ENCODE measurements at regions not wholly inside any gene's neighbourhood (a gene's known extent, or its start where the extent isn't known, plus 50 kb on each side); places are given as distances from the start of the nearest gene placed in this dataset.

DNA sequence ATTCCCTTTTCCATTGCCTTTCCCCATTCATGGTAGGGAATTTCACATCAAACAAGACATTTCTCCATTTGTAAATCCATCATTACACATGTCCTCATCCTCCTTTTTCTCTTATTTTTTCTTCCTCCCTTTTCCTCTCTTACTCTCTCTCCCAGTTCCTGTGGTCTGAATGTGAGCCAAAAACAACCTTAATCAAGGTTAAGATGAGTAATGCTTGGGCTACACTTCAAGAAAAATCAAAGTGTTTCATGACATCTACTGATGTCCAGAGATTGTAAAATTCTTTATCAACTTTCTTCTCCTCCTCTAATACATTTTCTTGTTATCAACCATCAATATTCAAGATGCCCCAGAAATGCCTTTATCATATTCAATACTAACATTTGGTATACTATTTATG lies 172.5 kb upstream of the PRNP start:
- DNase-seq (ENCODE audit: low read depth in 3 of 3), result no peak

DNA sequence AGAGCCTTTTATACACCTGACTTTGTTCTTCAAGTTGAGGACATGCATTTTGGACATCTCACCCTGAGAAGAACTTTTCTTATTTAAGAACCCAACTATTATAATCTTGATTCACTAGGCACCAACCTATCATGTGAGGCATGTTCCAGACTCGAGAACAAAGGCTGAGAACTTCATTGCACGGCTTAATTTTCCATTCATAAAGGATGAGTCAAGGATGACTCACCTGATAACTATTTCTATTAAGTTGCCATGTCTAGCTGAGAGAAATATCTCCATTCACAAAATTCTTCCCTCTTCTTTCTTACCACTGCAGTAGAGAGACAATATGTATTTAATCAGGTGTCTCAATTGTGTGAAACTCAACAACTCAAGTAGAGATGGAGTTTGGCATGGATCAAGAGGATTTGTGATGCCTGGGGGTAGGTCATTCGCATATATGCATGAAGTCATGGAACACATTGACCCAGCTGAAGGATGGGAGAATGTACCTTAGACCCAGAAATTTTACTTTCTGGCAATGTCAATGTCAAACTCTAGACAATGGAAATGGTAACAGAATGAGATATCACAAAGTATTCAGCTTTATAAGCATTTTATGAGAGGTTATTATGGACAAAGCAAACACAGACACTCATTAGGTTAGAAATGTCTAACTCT lies 173.2 kb upstream of the PRNP start:
- no peak for DNase-seq (ENCODE audit: low read depth in 3 of 3)

DNA sequence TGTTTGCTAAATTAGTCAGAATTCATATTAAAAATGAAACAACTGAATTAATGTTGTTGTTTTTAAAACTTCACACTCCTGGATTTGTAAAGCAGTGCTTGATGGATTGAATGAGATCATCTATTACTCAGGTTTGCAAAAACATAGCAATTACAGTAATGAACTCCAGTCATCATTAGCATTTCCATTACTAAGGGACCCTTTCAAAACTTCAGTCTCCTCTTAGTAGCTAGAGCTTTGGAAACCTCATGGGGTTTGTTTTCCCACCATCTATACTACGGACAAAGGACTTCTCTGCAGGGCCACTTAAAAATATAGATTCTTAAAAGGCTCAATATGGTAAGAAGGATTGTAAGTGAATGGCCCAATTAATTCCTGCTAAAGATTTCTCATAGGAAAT lies 174.5 kb upstream of the PRNP start:
- no peak for DNase-seq (ENCODE audit: low read depth in 3 of 3)

DNA sequence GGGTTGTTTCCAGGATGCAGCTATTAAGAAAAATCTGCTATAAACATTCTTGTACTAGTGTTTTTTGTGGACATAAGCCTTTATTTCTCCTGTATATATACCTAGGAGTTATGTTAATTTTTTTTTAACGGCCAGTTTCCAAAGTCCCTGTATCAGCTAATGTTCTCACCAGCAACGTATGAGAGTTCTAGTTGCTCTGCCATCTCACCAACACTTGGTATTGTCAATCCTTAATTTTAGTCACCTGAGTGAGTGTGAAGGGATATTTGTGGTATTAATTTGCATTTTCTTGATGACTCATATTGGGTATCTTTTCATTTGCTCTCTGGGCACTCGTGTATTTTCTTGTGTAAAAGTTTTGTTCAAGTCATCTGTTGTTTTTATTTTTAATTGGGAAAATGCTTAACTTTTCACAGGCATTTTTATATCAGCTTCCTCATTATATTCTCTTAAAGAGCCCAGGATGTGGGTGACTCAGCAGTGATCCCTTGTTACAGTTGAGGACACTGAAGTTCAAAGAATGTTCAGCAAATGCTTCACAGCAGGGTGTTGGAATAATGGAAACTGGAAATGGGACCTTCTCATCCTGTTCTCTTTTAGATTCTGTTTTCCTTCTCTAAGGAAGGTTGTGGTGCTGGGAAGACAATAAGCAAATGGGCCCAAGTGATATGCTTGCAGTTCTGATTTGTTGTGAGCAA lies 176.3 kb upstream of the PRNP start:
- no peak for DNase-seq (ENCODE audit: low read depth in 3 of 3)

DNA sequence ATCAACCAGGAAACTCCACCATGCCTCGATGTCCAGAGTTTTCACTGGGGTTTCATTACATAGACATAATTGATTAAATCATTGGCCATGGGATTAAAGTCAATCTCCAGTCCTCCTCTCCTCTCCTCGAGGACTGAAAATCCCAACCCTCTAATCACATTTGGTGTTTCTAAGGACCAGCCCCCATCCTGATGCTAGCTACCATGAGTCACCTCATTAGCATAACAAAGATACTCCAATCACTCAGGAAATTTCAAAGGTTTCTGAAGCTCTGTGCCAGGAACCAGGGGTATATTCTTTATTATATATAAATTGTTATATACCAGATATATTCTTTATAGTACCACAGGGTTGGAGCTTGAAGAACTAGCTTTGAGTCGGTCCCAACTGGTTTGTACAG lies 177.5 kb upstream of the PRNP start:
- DNase-seq (ENCODE audit: low read depth in 3 of 3), result no peak

DNA sequence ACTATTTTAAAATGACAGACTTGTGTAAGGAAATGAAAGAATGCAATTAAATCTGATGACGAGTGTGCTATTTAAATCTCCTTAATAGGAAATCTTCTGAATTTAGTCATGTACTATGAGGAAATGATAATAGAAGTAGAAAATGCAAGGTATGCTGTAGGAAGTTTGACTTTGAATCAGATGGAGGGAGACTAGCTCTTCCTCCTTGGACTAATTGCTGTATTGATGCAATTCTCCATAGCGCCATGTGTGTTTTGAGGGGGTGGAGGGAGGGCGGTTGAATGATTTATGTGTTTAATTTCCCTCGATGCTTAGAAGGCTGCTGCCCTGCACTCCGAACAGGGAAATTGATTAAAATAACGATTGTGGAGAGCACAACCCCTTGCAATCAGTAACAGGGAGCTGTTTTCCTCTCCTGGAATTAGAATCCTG lies 179.0 kb upstream of the PRNP start:
- no peak for DNase-seq (ENCODE audit: low read depth in 3 of 3)

DNA sequence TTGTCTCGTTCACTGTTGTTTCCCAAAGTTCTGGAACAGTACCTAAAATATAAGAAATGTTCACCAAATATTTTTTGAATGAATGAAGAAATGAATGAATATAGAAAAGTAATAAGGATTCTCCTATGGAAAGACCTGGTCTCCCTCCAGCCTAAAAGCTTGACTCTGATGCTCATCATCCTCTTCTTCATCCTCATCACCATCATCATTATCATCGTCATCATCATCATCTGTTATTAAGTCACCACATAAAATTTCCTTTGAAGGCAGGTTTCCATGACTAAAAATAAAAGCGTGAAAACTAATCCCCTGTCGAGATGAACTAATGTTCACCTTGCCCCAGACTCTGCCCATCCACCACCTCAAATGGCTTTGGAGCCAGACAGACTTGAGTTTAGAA lies 181.4 kb upstream of the PRNP start:
- no peak for DNase-seq (ENCODE audit: low read depth in 3 of 3)

DNA sequence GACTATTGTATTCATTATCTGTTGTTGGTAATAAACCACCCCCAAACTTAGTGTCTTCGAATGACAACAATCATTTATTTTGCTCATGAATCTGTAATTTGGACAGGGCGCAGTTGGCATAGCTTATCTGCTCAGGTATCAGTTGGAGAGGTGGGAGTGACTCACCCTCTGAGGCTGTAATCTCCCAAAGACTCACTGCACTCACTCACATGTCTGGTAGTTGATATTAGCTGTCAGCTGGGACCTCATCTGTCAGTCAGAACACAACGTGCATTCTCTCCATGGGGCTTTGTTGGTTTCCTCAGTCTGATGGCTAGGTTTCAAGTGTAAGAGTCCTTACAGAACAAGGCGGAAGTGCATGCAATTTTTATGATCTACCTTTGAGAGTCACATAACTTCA lies 183.5 kb upstream of the PRNP start:
- no peak for DNase-seq (ENCODE audit: low read depth in 3 of 3)

DNA sequence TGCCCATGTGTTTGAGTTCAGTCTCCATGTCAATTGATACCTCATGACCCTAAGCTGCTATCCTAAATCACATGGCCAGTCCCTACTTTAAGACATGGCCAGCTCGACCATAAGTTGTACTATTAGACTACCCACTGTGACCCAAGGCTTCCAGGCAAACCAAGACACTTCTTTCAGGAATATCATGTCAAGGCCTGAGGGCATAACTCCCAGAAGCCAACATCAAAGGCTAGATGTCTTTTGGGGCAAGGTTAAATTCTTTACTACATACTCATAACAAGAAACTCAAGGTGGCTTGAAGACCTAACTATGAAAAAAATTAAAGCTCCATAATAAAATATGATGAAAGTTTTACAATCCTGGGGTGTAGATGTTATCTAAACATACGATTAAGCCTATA lies 192.9 kb upstream of the PRNP start:
- no peak for DNase-seq (ENCODE audit: low read depth in 3 of 3)

DNA sequence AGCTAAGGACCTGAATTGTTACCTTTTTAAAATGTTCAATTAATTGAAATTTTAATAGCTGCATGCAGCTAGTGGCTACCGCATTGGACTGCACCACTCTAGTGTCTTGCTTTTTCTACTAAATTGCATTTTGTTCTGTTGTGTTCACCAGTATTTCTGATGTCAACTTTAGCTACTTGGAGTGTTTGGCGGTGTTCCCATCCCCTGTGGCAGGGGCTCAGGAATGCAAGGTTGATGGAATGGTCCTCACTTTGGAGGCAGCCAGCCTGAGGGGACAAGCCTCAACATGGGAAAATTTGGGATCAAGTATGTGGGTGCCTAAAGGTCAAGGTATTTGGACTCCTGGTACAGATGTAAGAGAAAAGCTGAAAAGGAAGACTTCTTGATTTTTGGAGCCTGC lies 194.6 kb upstream of the PRNP start:
- no peak for DNase-seq (ENCODE audit: low read depth in 3 of 3)

DNA sequence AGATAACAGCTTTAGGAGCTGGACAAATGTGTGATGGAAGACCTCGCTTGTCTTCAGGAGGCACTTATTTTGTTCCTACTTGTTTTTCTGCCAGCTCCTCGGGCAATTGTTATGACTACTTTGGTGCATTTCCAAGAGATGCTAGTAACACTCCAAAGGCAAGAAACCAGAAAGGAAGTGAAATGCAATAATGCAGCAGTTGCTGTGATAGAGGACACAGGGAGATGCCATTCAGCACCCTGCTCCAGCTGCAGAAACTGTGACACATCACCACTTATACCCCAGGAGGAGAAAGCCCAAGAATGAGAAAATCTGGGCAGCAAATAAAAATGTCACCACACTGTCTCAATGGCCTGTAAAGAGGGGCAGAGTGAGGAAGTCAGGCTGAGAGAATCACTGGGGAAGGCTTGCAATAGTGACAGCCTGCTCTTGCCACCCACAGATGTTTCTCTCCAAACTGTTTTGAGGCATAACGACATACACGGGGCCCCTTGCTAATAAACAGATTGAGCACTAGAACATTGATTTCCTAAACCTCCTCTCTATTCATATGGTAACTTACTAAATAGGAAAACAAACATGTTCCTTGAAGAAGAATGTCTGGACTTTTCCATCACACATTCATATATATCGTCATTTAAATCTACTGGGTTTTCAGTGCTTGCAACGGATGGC lies 195.5 kb upstream of the PRNP start:
- DNase-seq (ENCODE audit: low read depth in 3 of 3), result no peak

DNA sequence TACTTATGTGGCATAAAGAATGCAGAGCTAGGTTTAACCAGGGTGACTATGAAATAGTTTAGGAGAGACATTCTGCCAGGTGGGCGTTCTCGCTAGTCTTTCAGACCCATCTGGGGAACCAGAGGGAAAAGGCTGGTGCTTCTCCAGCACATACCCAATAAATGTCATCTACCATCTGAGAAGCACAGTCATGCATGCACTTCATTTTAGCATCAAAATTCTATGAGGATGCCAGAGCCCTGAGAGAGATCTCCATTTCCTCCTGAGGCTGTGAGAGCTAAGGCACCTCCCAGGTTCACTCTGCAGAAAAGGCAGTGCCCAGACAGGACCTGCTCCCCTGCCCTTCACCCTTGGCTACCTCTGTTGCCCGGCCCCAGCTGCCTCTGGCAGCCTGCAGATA lies 196.2 kb upstream of the PRNP start:
- no peak for DNase-seq (ENCODE audit: low read depth in 3 of 3)

DNA sequence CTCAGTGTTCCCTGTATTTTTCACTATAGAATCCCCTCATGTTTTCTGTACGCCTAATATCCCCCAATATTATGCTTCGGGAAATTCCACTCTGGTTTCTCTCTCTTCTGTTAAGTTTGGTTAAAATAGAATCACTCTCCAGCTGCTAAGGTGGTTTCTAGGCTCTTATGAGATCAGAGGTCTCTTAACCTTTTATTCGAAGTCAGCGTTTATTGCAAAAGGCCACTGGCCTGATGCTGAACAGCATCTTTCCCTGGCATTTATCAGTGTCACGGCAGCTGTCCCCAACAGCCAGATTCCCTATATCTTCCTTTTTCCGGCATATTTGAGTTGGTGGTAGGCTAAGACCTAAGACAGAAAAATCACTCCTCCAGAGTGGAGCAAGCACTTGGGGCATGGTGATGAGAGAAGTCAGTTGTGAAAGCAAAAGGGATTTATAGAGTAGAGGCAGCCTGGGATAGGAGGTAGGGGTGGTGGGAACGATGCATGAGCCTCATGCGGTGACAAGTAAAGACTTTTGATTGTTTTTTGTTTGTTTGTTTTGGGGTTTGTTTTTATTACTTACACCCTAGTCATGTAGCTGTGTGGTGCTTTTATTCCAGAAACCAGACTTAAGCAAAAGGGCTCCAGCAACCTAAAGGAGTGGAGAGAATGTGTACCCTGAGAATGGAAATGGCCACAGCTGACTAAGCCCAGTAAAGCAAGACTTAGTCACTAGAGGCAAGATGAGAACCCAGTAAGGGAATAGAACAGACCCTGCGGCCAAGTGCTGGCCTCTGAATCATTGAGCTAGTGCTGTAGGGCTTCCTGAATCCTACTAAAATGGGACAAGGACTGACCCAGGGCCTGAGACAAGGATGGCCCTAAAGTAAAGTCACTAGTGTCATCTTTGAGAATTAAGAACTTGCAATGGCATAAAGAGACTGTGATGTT lies 197.6 kb upstream of the PRNP start:
- no peak for DNase-seq (ENCODE audit: low read depth in 3 of 3)

DNA sequence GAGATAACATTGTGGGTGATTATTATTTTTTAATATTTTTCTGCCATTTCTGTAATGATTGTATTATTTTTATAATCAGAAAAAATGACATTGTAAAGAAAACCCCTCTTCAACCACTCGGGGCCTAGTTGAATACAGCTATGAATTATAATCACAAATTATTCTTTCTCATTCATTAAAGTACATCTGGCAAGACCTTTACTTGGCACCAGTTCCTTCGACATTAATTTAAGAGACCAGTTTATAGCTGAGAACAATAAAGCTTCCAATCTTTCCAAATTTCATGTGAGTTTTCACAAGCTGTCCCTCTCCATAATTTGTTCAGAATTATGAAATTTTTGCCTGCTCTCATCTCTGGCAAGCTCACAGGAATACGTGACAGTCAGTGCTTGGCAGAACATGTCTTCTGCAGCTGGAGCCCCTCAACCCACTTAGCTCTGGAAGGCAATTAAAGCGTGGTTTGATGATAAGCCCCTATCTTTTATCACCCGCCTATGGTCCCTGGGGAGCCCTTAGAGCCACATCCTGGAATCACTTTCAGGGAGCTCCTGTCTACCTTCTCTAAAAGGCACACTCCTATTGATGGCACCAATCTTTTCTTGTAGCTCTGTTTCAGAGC lies 201.8 kb upstream of the PRNP start:
- no peak for DNase-seq (ENCODE audit: low read depth in 3 of 3)

DNA sequence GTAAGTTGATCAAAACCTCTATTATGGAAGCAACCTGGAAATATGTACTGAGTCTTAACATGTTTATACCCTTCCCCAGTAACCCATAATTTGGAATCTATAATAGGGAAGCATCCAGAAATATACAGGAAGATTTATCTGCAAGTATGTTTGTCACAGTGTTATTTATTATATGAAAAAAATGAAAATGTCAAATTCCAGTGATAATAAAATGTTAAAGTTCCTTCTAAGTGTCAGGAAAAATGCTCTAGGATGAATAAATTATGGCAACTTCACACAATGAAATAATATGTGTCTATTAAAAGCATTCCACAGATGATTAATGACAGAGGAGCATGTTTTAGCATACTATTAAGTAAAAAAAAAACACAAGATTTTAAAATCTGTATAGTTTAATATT lies 202.3 kb upstream of the PRNP start:
- DNase-seq (ENCODE audit: low read depth in 3 of 3), result no peak

DNA sequence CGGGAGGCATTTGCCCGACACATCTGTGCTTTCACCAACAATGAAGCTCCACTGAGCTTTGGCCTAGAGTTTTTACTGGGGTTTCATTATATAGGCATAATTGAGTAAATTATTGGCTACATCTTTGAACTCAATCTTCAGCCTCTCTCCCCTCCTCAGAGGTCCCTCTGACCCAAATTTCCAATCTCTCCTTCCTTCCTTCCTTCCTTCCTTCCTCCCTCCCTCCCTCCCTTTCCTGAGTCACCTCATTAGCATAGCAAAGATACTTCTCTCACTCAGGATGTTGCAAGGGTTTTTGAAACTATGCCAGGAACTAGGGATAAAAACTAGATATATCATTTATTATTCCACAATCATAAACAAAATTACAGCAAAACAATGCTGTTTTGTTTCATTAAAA lies 202.8 kb upstream of the PRNP start:
- DNase-seq (ENCODE audit: low read depth in 3 of 3), result no peak

DNA sequence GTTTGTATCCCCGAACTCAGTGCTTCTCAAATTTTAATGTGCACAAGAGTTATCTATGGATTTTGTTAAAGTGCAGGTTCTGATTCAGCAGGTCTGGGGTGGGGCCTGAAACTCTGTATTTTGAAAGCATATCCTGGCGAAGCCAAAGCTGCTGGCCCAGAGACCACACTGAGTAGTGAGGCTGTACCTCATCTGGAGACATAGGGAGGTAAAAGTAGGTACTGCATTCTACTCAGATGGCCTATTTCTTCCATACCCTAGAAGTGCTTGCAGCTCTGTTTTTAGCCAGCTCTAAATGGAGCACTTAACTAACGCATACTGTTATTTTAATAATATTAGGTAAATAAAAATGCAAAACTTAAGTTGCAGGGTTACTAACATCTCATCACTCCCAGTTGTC lies 206.2 kb upstream of the PRNP start:
- DNase-seq (ENCODE audit: low read depth in 3 of 3), result no peak

DNA sequence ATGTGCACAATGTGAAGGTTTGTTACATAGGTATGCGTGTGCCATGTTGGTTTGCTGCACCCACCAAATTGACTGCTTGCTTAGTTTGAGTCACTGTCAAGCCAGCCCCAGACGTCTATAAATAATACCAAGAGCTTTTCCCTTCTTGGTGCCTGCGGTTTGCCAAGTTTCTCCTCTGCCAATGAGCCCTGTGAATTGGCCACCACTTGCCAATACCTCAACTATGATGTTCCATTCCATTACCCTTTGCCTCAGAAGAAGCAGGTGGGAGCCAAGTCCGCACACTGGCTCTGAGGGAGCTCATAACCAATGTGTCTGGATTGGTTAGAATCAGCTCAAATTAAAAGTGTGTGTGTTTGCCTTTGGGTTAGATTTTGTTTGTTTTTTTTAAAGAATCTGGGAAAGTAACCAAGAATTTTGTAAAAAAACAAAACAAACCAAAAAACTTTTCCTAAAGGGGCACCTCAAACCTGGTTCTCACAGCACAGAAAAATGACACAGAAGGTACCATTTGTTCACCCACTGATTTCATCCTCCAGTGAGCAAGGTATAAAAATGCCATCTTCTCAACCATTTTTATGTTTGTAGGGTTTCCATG lies 209.3 kb upstream of the PRNP start:
- DNase-seq (ENCODE audit: low read depth in 3 of 3), result no peak

DNA sequence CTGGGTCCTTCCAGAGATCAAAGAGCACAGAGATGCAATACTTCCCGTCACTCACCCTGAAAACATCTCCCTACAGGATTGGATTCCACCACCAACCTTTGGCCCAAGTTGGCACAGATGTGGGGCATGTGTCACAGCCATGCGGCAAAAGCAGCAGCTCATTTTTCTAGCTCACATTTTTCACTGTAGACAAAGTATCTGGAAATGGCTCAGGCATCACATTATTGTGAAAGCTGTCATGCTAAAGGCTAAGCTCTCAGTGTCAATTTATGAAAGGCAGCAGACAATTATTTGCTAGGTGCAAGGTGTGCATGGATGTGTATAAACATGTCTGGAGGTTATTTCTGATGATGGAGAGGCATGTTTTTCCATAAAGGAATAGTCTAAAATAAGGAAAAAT lies 213.3 kb upstream of the PRNP start:
- no peak for DNase-seq (ENCODE audit: low read depth in 3 of 3)

DNA sequence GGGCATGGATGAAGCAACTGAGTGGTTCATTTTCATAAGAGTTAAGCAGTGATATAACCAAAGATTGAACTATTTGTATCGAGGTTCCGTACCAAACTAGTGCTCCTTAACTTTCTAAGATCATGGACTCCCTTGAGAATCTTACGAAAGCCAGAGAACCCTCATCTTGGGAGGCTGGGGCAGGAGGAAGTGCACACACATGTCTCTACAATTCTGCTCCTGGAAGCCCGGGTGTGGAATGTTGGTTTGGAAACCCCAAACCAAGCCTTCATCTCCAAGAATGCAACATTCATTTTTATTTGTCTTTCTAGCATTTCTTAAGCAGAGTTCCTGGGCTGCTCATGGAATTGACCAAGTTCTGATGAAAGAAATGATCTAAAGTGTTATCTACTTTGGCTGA lies 215.0 kb upstream of the PRNP start:
- no peak for DNase-seq (ENCODE audit: low read depth in 3 of 3)

DNA sequence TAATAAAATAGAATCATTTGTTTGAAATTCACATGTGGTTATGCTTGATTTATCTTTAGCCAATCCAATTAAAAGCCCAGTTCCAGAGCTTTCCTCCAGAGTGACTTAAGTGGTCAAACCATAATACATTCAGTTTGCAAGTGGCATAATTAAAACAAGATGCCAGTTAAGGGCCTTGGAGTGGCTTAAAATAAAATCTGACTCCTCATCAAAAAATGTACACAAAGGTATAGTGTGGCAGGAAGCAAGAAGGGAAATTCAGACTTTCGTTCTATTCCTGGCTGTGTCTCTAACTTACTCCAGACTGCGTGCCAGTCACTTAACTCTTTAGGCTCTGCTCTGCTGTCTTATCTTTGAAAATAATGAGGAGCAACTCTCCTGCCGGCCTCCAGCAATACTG lies 215.9 kb upstream of the PRNP start:
- DNase-seq (ENCODE audit: low read depth in 3 of 3), result no peak
